GM12874 (cell line): ENCODE measurements at regions not wholly inside any gene's neighbourhood (a gene's known extent, or its start where the extent isn't known, plus 50 kb on each side); places are given as distances from the start of the nearest gene placed in this dataset.

Source experiments
- CTCF ChIP-seq: IDR thresholded peaks from 2 replicates; pipeline ENCODE4 v1.5.1; 2011; ENCODE audit warnings: low read depth, mild to moderate bottlenecking, control low read depth, low read length, moderate library complexity; ENCODE audit not compliant: insufficient read depth

DNA sequence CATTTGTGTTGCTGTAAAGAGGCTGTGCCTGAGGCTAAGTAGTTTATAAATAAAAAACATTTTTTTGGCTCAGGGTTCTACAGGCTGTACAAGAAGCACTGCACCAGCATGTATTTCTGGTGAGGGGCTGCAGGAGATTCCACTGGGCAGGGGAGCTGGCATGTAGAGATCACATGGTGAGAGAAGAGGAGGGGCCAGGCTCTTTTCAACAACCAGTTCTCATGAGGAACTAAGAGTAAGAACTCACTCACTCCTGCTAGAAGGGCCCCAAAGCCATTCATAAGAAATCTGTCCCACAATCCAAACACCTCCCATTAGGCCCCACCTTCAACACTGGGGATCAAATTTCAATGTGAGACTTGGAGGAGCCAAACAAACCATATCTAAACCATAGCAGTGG lies 214.9 kb upstream of the LMCD1 start:
- TF ChIP-seq CTCF = no peak

GRCh38 chr3:8290611-8291010 lies 211.0 kb upstream of the LMCD1 start:
- TF ChIP-seq CTCF = no peak

- no peak for TF ChIP-seq CTCF
Observed at GRCh38 chr3:8296461-8296860, 205.2 kb upstream of the LMCD1 start.

DNA sequence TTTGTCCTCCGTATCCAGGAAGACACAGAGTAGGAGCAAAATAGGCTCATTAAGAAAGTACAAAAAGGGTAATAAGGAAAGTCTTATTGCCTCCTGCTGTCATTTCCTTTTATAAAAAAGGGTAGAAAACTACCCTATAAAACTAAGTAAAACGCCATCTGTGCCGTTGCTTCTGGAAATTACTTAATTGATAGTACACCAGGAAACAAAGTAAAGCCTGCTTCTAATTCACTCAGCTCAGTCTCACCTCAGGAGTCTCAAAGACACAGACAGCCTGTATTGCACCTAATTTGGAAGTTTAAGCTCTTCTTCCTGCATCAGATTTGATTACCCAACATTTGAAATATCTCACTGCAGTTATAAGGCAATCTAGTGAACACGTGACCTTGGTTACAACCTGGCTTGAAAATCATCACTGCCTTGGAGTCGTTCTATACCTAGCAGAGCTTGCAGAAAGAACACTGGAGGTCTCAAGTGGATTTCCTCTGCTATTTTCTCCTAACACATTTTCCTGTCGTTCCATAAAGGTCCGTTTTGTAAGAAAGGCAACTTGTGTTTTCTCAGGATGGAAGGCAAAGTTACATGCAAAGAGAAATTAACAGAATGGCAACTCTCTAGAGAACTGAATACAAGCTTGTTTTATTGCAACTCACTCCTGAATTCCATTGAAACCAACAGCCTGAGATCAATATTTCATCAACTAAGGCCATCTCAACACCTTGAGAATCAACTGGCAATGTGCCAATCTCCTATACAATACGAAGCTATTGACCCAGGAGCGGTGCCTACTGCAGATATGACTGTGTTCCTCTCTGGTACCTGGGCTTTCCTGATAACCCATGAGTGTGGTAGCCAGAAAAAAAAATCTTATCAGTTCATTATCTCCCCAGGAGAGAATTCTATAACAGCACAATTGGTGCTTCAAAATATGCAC lies 203.3 kb upstream of the LMCD1 start:
- TF ChIP-seq CTCF = no peak

- TF ChIP-seq CTCF = peak; percentile 57
Observed at GRCh38 chr3:8301977-8302735, 199.5 kb upstream of the LMCD1 start.

GRCh38 chr3:8303466-8303865 lies 198.2 kb upstream of the LMCD1 start:
- no peak for TF ChIP-seq CTCF

DNA sequence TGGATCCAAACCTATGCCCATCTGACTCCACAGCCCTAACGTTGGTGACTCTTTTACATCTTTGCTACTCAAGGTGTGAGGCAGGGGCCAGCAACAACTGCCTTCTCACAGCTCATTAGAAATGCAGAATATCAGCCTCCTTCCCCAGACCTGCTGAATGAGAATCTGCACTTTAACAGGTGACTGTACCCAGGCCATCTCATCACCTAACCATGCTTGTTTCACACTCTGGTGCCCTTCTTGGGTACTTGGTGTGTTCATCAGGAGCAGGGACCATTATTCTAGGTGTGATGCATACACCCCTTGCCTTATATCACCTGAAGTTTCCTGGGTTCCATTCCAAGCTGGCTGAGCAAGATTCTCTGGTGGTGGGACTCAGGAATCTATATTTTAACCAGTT lies 196.3 kb upstream of the LMCD1 start:
- no peak for TF ChIP-seq CTCF
